RWPE2 (cell line): ENCODE measurements at regions not wholly inside any gene's neighbourhood (a gene's known extent, or its start where the extent isn't known, plus 50 kb on each side); places are given as distances from the start of the nearest gene placed in this dataset.

Experiments used
- ATAC-seq: fragments of 200-7000 bp; cut with Tn5 transposase; 3 replicates; pipeline ENCODE4 v1.9.1; 2021; ENCODE audit warnings: low read depth
- DNase-seq: peaks from one replicate; pipeline ENCODE4 v3.0.0-alpha.2; 2020; ENCODE audit warnings: low spot score
- H3K27ac ChIP-seq: fragments of 450-650 bp; 2 replicates; pipeline ENCODE4 v1.5.1; 2017; ENCODE audit warnings: mild to moderate bottlenecking; ENCODE audit not compliant: poor library complexity, severe bottlenecking
- H3K27me3 ChIP-seq: fragments of 250-450 bp; sonication (Bioruptor Pico); 2 replicates; pipeline ENCODE4 v1.5.1; 2021; ENCODE audit warnings: mild to moderate bottlenecking, moderate library complexity; ENCODE audit not compliant: insufficient read depth, poor library complexity, severe bottlenecking
- H3K36me3 ChIP-seq: fragments of 250-450 bp; sonication (Bioruptor Pico); 2 replicates; pipeline ENCODE4 v1.5.1; 2020; ENCODE audit warnings: low read depth, mild to moderate bottlenecking, moderate library complexity
- H3K4me1 ChIP-seq: fragments of 250-450 bp; sonication (Bioruptor Pico); 2 replicates; pipeline ENCODE4 v1.5.1; 2021; ENCODE audit warnings: mild to moderate bottlenecking, moderate library complexity; ENCODE audit not compliant: insufficient read depth, poor library complexity, severe bottlenecking
- H3K4me3 ChIP-seq: fragments of 250-450 bp; sonication (Bioruptor Pico); 2 replicates; pipeline ENCODE4 v1.5.1; 2021; ENCODE audit warnings: mild to moderate bottlenecking, moderate library complexity; ENCODE audit not compliant: severe bottlenecking
- H3K9me3 ChIP-seq: fragments of 250-450 bp; sonication (Bioruptor Pico); 2 replicates; pipeline ENCODE4 v1.5.1; 2021; ENCODE audit warnings: mild to moderate bottlenecking, moderate library complexity; ENCODE audit not compliant: severe bottlenecking
- TF ChIP-seq, protein P1 (sequence below): fragments of 450-650 bp; IDR thresholded peaks from one replicate; pipeline ENCODE4 v1.5.1; 2017; ENCODE audit warnings: mild to moderate bottlenecking, moderate library complexity; ENCODE audit not compliant: poor library complexity, severe bottlenecking

DNA sequence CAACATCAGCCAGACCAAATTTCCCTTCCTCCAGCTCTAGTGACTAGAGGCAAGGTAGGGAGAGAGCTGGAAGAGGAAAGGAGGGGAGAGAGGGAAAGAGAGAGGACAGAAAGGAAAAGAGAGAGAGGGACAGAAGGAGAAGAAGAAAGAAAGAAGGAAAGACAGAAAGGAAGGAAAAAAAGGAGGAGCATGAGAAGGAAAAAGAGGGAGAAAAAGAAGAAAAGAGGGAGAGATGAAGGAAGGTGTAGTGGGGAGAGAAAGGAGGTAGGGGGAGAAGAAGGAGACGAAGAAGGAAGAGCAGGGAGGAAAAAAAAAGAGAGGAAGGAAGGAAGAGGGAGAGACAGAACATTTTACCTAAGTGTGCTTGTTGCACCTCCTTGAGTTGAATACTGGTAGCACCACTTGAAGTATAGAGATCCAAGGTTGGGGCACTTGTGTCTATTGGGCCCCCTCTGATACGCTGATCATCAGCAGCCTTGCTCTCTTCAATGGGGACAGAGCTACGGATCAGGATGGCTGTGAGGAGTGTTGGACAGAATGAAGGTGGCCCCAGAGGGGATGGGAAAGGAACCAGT, 232.5 kb downstream of the SUDS3 start:
- Histone ChIP-seq H3K27ac (no peak overlapping the region), H3K36me3 (no peaks in the 10 kb centered on the region), H3K4me3 (no peak overlapping the region), H3K9me3 (no peaks in the 10 kb centered on the region), H3K27me3 (no peaks in the 10 kb centered on the region), H3K4me1 (no peaks in the 10 kb centered on the region)
- no peak for ATAC-seq
- no peak for DNase-seq
- TF ChIP-seq, protein P1, sequence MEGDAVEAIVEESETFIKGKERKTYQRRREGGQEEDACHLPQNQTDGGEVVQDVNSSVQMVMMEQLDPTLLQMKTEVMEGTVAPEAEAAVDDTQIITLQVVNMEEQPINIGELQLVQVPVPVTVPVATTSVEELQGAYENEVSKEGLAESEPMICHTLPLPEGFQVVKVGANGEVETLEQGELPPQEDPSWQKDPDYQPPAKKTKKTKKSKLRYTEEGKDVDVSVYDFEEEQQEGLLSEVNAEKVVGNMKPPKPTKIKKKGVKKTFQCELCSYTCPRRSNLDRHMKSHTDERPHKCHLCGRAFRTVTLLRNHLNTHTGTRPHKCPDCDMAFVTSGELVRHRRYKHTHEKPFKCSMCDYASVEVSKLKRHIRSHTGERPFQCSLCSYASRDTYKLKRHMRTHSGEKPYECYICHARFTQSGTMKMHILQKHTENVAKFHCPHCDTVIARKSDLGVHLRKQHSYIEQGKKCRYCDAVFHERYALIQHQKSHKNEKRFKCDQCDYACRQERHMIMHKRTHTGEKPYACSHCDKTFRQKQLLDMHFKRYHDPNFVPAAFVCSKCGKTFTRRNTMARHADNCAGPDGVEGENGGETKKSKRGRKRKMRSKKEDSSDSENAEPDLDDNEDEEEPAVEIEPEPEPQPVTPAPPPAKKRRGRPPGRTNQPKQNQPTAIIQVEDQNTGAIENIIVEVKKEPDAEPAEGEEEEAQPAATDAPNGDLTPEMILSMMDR = no peak

DNA sequence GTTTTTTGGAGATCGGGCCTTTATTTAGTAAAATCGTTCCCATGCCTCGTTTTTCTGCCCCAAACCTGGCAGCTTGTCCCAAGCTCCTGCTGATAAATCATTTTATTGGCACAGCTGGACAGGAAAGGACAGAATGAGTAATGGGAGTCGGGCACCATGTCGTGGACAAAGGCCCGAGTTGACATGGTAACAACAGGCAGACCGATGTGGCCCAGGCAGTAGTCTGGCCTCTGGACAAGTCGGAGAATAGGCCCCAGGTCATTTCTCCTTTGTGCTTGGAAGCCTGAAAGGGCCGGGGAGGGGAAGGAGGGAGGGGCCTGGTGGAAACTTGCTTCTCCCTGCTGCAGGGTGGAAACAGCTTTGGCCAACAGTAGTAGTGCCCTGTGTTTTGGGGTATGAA, 234.9 kb downstream of the SUDS3 start:
- Histone ChIP-seq H3K4me3 (no peak overlapping the region), H3K36me3 (no peaks in the 10 kb centered on the region), H3K27ac (no peak overlapping the region), H3K9me3 (no peaks in the 10 kb centered on the region), H3K4me1 (no peaks in the 10 kb centered on the region), H3K27me3 (no peaks in the 10 kb centered on the region)
- TF ChIP-seq, protein P1 = no peak
- no peak for ATAC-seq
- DNase-seq = no peak

DNA sequence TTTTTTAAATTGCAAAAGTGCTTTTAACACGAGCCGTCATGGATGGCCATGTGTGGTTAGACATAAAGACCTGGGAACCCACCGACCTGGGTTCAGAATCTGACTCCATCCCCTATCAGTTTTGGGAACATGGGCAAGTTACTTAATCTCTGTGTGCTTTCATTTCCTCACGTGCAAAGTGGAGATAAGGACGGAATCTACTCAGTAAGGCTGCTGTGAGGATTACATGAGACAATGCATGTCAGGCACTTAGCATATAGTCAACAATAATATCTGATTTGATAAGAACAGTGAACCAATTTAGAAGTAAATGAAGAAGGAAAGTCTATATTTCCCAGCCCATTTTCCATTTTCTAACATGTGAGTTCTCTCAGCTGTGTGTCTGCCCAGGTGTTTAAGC, 235.4 kb downstream of the SUDS3 start:
- Histone ChIP-seq H3K27me3 (no peaks in the 10 kb centered on the region), H3K4me1 (no peaks in the 10 kb centered on the region), H3K27ac (no peak overlapping the region), H3K9me3 (no peaks in the 10 kb centered on the region), H3K36me3 (no peaks in the 10 kb centered on the region), H3K4me3 (no peak overlapping the region)
- TF ChIP-seq, protein P1 = no peak
- no peak for DNase-seq
- no peak for ATAC-seq

DNA sequence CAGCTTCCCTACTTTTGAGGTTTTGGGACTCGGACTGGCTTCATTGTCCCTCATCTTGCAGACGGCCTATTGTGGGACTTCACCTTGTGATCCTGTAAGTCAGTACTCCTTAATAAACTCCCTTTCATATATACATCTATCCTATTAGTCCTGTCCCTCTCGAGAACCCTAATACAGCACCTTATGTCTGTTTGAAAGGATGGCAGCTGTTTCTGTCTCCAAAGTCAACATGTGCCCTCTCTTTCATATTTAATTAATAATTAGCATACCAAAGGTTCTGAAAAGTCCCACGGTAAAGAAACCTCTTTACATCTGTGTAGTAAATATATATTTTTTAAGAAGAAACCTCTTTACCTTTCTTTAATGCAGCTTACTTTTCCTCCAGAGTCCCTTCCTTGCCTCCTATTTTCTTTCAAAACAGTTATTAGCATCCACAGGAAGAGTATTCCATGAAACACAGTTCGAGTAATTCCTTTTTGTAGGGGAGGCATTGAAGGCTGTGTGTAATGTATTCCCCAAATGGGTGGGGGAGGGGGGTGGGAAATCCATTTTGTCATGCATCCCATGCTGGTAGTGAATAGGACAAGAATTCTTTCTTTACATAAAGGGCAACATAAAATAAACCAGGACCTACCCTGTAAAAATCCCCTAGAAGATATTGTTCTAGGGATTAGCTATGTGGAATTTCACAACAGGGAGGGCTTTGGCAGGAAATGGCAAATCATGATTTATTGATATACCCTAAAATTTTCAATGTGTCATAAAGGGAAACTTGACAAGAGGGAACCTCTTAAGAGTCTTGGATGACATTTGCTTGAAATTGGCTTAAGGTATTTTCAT, 241.5 kb downstream of the SUDS3 start:
- DNase-seq (no peak), ATAC-seq (no peak)
- Histone ChIP-seq H3K4me1 (no peaks in the 10 kb centered on the region), H3K27ac (no peak overlapping the region), H3K27me3 (no peaks in the 10 kb centered on the region), H3K36me3 (no peaks in the 10 kb centered on the region), H3K4me3 (no peak overlapping the region), H3K9me3 (no peaks in the 10 kb centered on the region)
- TF ChIP-seq, protein P1 = no peak

DNA sequence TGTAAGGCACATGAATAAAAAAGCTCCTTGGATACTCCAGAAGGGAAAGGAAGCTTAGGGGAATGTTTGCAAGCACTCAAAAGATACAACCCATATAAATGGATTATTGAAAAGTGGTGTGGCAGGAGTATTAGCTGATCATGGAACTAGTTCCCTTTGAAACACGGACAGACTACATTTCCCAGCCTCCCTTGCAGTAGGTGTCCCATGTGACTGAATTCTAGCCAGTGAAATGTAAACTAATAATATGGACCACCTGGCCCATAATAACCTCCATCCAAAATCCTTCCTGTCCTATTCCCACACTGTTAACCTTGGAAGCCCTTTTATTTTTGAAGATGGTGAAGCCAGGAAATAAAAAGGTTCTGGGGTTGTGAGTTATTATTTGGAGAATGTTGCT, 242.3 kb downstream of the SUDS3 start:
- Histone ChIP-seq H3K4me3 (no peak overlapping the region), H3K4me1 (no peaks in the 10 kb centered on the region), H3K9me3 (no peaks in the 10 kb centered on the region), H3K27ac (no peak overlapping the region), H3K36me3 (no peaks in the 10 kb centered on the region), H3K27me3 (no peaks in the 10 kb centered on the region)
- ATAC-seq (no peak), DNase-seq (no peak)
- TF ChIP-seq, protein P1 = no peak
